ENCODE measurements at regions not wholly inside any gene's neighbourhood (a gene's known extent, or its start where the extent isn't known, plus 50 kb on each side); places are given as distances from the start of the nearest gene placed in this dataset.

DNA sequence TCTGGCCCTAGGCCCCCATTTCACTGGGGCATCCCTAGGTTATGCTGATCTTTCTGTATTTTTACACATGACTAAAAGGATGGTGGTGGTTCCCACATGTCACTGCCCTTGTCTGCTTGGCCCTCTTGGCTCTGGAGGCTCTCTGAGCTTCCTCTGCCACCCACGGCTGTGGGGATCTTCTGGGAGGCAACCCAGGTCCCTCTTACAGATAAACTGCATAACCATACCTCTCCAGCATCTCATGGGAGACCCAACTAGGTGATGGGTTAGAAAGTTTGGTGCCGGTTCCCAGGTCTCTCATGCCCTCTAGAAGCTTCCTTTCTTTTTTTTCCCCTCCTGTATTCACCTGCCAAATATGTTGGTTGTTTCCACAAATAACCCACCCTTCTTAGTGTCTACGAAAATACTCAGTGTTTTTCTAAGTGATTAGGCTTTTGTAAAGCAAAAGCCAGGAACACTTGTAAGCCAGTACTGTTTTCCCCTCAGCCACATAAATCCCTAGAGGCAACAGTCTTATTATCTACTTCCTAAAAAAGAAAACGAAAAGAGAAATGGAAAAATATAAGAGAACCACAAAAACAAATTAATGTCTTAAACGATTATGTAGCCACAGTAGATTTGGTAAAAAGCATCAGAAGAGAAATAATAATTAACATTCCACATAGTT lies 71.7 kb upstream of the SMLR1 start:
- no peak for DNase-seq (ENCODE audit: extremely low read depth, low read depth)
- no peak for TF ChIP-seq CTCF (IDR thresholded peaks at IDR 0.05; ENCODE audit: low read depth, low read length)

DNA sequence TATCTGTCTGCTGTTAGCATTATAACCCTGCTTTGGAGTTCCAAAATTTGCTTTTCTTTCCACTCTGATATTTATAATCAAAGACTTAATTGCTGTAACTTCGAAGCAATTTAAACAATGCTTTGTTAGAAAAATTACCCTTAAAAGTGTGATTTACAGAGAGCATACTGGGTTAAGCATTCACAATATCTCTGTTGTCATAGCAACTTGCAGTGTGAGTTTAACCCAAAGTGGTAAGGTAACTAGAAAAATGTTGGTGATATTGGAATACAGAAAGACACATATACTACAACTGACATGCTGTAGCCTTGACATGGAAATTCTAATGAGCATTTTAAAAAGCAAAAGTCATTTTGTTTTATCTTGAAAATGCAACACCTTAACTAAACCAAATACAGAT lies 70.4 kb upstream of the SMLR1 start:
- no peak for DNase-seq (ENCODE audit: extremely low read depth, low read depth)
- TF ChIP-seq CTCF (IDR thresholded peaks at IDR 0.05; ENCODE audit: low read depth, low read length) = no peak

- no peak for DNase-seq (ENCODE audit: extremely low read depth, low read depth)
- no peak for TF ChIP-seq CTCF (IDR thresholded peaks at IDR 0.05; ENCODE audit: low read depth, low read length)
These were observed 68.4 kb upstream of the SMLR1 start for GRCh38 chr6:130758813-130759212.

DNA sequence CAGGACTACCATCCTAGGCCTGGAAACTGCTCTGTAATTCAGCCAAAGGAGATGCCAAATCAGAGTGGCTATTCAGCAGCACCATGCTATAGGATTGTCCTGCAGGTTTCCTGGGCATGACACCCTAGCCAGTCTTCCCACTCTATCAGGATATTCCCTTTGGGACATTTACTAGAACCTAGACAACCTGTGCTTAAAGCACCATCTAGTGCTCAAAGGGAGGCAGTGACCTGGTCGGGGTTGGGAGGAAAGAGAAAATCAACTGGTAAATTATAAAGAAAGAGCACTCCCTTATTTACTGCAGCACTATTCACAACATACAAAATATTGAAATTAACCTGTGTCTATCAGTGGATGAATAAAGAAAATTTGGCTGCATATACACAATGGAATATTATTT lies 67.2 kb upstream of the SMLR1 start:
- peak; percentile 62 for TF ChIP-seq CTCF (IDR thresholded peaks at IDR 0.05; ENCODE audit: low read depth, low read length)
- no peak for DNase-seq (ENCODE audit: extremely low read depth, low read depth)

GRCh38 chr6:130761286-130761685 lies 65.9 kb upstream of the SMLR1 start:
- DNase-seq (ENCODE audit: extremely low read depth, low read depth) = no peak
- TF ChIP-seq CTCF (IDR thresholded peaks at IDR 0.05; ENCODE audit: low read depth, low read length) = no peak

DNA sequence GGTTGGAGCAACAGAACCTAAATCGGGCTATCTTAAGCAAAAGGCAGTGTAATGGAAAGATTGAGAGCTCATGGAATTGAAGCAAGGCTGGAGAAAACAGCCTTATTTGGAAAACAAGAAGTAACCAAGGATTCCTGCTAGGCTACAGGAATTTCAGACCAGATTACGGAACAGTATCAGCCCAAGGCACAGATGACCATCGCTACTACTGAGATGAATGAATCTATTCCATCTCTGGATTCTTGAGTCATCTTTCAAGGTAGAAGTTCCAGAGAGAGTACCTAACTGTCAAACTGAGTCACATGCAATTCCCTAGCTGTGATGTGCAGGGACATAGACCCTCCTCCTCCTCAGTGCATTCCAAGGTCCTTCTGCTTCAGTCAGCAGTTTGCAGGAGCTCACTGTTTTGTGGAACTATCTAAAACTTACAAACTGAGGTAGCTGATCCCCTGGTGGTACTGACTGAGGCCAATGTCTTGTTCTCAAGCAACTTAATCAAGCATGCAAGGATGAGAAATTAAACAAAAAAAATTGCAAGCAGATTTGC lies 62.0 kb upstream of the SMLR1 start:
- DNase-seq (ENCODE audit: extremely low read depth, low read depth) = no peak
- TF ChIP-seq CTCF (IDR thresholded peaks at IDR 0.05; ENCODE audit: low read depth, low read length) = no peak

- no peak for TF ChIP-seq CTCF (IDR thresholded peaks at IDR 0.05; ENCODE audit: low read depth, low read length)
- no peak for DNase-seq (ENCODE audit: extremely low read depth, low read depth)
These were observed 60.7 kb upstream of the SMLR1 start for GRCh38 chr6:130766239-130767144.
